Choroid plexus epithelial cell (primary cell): ENCODE measurements at regions not wholly inside any gene's neighbourhood (a gene's known extent, or its start where the extent isn't known, plus 50 kb on each side); places are given as distances from the start of the nearest gene placed in this dataset.

Experiments used
- DNase-seq: peaks from one replicate; pipeline ENCODE4 v3.0.0-alpha.2; 2010; ENCODE audit warnings: low read depth
- H3K4me3 ChIP-seq: 2 replicates; pipeline ENCODE4 v1.5.1; 2011; ENCODE audit warnings: low read depth, mild to moderate bottlenecking, control low read depth, low read length, moderate library complexity
- CTCF ChIP-seq: conservative IDR thresholded peaks from 2 replicates; pipeline ENCODE4 v1.5.1; 2011; ENCODE audit warnings: low read depth, mild to moderate bottlenecking, control low read depth, inconsistent platforms, low read length, moderate library complexity

- no peak for TF ChIP-seq CTCF
- H3K4me3 ChIP-seq = no peak overlapping the region
- DNase-seq = no peak
Observed at GRCh38 chr6:104484626-104485025, 375.1 kb downstream of the HACE1 start.

GRCh38 chr6:104484191-104484590 is 375.5 kb downstream of the HACE1 start:
- no peak for DNase-seq
- TF ChIP-seq CTCF = no peak
- H3K4me3 ChIP-seq = no peak overlapping the region

- TF ChIP-seq CTCF = peak; percentile 46
- H3K4me3 ChIP-seq = no peak overlapping the region
- peak; percentile 50 for DNase-seq
Observed at GRCh38 chr6:104483225-104483834, 376.4 kb downstream of the HACE1 start.

GRCh38 chr6:104477569-104477968 is 382.1 kb downstream of the HACE1 start:
- DNase-seq = no peak
- no peak overlapping the region for H3K4me3 ChIP-seq
- TF ChIP-seq CTCF = no peak

GRCh38 chr6:104473021-104473429 is 386.7 kb downstream of the HACE1 start:
- TF ChIP-seq CTCF = no peak
- no peak for DNase-seq

GRCh38 chr6:104472021-104472901 is 387.5 kb downstream of the HACE1 start:
- no peak for TF ChIP-seq CTCF
- H3K4me3 ChIP-seq = no peak overlapping the region
- DNase-seq = no peak

More at GRCh38 chr6:104473021-104473429, 386.7 kb downstream of the HACE1 start:
- no peak overlapping the region for H3K4me3 ChIP-seq
